Trophoblast cell (in vitro differentiated cells and primary cell): ENCODE measurements at regions not wholly inside any gene's neighbourhood (a gene's known extent, or its start where the extent isn't known, plus 50 kb on each side); places are given as distances from the start of the nearest gene placed in this dataset.

ENCODE experiments used
- DNase-seq, 2 donors: peaks; one replicate each; pipeline ENCODE4 v3.0.0-alpha.2; 2016
- H2AFZ ChIP-seq: 2 replicates; pipeline ENCODE4 v1.6.1; 2013; ENCODE audit warnings: low read length, moderate library complexity, mild to moderate bottlenecking; ENCODE audit not compliant: insufficient read depth, poor library complexity
- H2AK5ac ChIP-seq: 2 replicates; pipeline ENCODE4 v1.6.1; 2013; ENCODE audit warnings: mild to moderate bottlenecking, low read length
- H2BK120ac ChIP-seq: 2 replicates; pipeline ENCODE4 v1.6.1; 2013; ENCODE audit warnings: low read length, mild to moderate bottlenecking, moderate library complexity; ENCODE audit not compliant: insufficient read depth, poor library complexity
- H2BK12ac ChIP-seq: 2 replicates; pipeline ENCODE4 v1.6.1; 2013; ENCODE audit warnings: mild to moderate bottlenecking, low read length, moderate library complexity
- H2BK5ac ChIP-seq: 2 replicates; pipeline ENCODE4 v1.6.1; 2013; ENCODE audit warnings: low read length, low read depth, moderate library complexity, mild to moderate bottlenecking; ENCODE audit not compliant: poor library complexity
- H3K14ac ChIP-seq: 2 replicates; pipeline ENCODE4 v1.6.1; 2013; ENCODE audit warnings: mild to moderate bottlenecking, low read length
- H3K18ac ChIP-seq: 2 replicates; pipeline ENCODE4 v1.6.1; 2013; ENCODE audit warnings: mild to moderate bottlenecking, low read length
- H3K23ac ChIP-seq: 2 replicates; pipeline ENCODE4 v1.6.1; 2013; ENCODE audit warnings: low read length
- H3K27ac ChIP-seq: 2 replicates; pipeline ENCODE4 v1.5.1; 2013; ENCODE audit warnings: low read depth, mild to moderate bottlenecking, inconsistent platforms, low read length, moderate library complexity
- H3K27me3 ChIP-seq: 2 replicates; pipeline ENCODE4 v1.6.1; 2013; ENCODE audit warnings: inconsistent platforms, mild to moderate bottlenecking, low read length, moderate library complexity; ENCODE audit not compliant: insufficient read depth
- H3K36me3 ChIP-seq, 2 experiments: 1 replicate in 1 of 2; 2 replicates in 1 of 2; pipeline ENCODE4 v1.6.1; 2013; ENCODE audit warnings: low read length in 2 of 2, mild to moderate bottlenecking in 2 of 2, moderate library complexity in 1 of 2; ENCODE audit not compliant: insufficient read depth in 2 of 2, control insufficient read depth in 1 of 2
- H3K4ac ChIP-seq: 2 replicates; pipeline ENCODE4 v1.6.1; 2013; ENCODE audit warnings: low read depth, mild to moderate bottlenecking, low read length, moderate library complexity
- H3K4me1 ChIP-seq, 2 experiments: 1 replicate in 1 of 2; 2 replicates in 1 of 2; pipeline ENCODE4 v1.6.1; 2013; ENCODE audit warnings: low read length in 2 of 2, mild to moderate bottlenecking in 2 of 2, moderate library complexity in 1 of 2; ENCODE audit not compliant: insufficient read depth in 2 of 2, control insufficient read depth in 1 of 2
- H3K4me2 ChIP-seq: 2 replicates; pipeline ENCODE4 v1.6.1; 2013; ENCODE audit warnings: inconsistent platforms, mild to moderate bottlenecking, low read length, moderate library complexity
- H3K4me3 ChIP-seq: 2 replicates; pipeline ENCODE4 v1.5.1; 2013; ENCODE audit warnings: mild to moderate bottlenecking, low read depth, low read length, inconsistent platforms
- H3K79me1 ChIP-seq: one replicate; pipeline ENCODE4 v1.6.1; 2013; ENCODE audit warnings: low read length
- H3K79me2 ChIP-seq: 2 replicates; pipeline ENCODE4 v1.6.1; 2013; ENCODE audit warnings: low read length, mild to moderate bottlenecking; ENCODE audit not compliant: control insufficient read depth, insufficient read depth, poor library complexity
- H3K9ac ChIP-seq: 2 replicates; pipeline ENCODE4 v1.6.1; 2013; ENCODE audit warnings: mild to moderate bottlenecking, low read length
- H3K9me3 ChIP-seq: 2 replicates; pipeline ENCODE4 v1.6.1; 2013; ENCODE audit warnings: low read depth, mild to moderate bottlenecking, control low read depth, inconsistent platforms, low read length; ENCODE audit not compliant: insufficient read depth
- H4K12ac ChIP-seq: 2 replicates; pipeline ENCODE4 v1.6.1; 2013; ENCODE audit warnings: low read depth, mild to moderate bottlenecking, low read length, moderate library complexity
- H4K8ac ChIP-seq: 2 replicates; pipeline ENCODE4 v1.6.1; 2013; ENCODE audit warnings: low read depth, mild to moderate bottlenecking, low read length, moderate library complexity
- H4K91ac ChIP-seq: one replicate; pipeline ENCODE4 v1.6.1; 2013; ENCODE audit warnings: low read depth, mild to moderate bottlenecking, low read length, moderate library complexity
- WGBS: extraction: QIAGEN DNeasy Blood & Tissue Kit; methylation state at CpG from one replicate; pipeline ENCODE4 v1.1.7; 2013; ENCODE audit warnings: missing lambda C conversion rate; ENCODE audit not compliant: insufficient read length, insufficient coverage; ENCODE audit errors: extremely low coverage; 5-methylcytosine and 5-hydroxymethylcytosine counted together

GRCh38 chr6:165991341-165991740 is 176.3 kb downstream of the TBXT start:
- Histone ChIP-seq H3K9me3 (peaks cover 11% of the 10 kb centered on the region), H3K18ac (no peak overlapping the region), H3K36me3 (no peaks in the 10 kb centered on the region), H4K12ac (no peak overlapping the region), H3K79me2 (no peaks in the 10 kb centered on the region), H4K8ac (no peak overlapping the region), H3K14ac (no peak overlapping the region), H3K4ac (no peak overlapping the region), H3K27me3 (peaks cover 40% of the 10 kb centered on the region), H2AK5ac (no peak overlapping the region), H2BK12ac (no peak overlapping the region), H3K4me1 (peaks cover 0 to 4% of the 10 kb centered on the region in 2 experiments), H2BK120ac (no peak overlapping the region), H3K4me3 (no peak overlapping the region), H2BK5ac (no peak overlapping the region), H3K9ac (no peak overlapping the region), H3K79me1 (no peaks in the 10 kb centered on the region), H3K23ac (no peak overlapping the region), H3K4me2 (no peak overlapping the region), H3K27ac (no peak overlapping the region), H2AFZ (no peak overlapping the region), H4K91ac (no peak overlapping the region)
- DNase-seq = no peak
- WGBS = no CpG with 5 or more reads among the region's 14 CpGs

- Histone ChIP-seq H3K18ac (no peak overlapping the region), H4K12ac (no peak overlapping the region), H2AK5ac (no peak overlapping the region), H3K79me1 (no peaks in the 10 kb centered on the region), H2BK120ac (no peak overlapping the region), H3K4me2 (no peak overlapping the region), H3K9me3 (peaks cover 11% of the 10 kb centered on the region), H3K36me3 (no peaks in the 10 kb centered on the region), H4K91ac (no peak overlapping the region), H4K8ac (no peak overlapping the region), H2BK12ac (no peak overlapping the region), H3K9ac (no peak overlapping the region), H3K4me1 (peaks cover 0 to 4% of the 10 kb centered on the region in 2 experiments), H3K23ac (no peak overlapping the region), H3K79me2 (no peaks in the 10 kb centered on the region), H3K27ac (no peak overlapping the region), H3K27me3 (peaks cover 51% of the 10 kb centered on the region), H3K4me3 (no peak overlapping the region), H2AFZ (no peak overlapping the region), H3K14ac (no peak overlapping the region), H3K4ac (no peak overlapping the region), H2BK5ac (no peak overlapping the region)
- no CpG with 5 or more reads among the region's 2 CpGs for WGBS
- no peak for DNase-seq
These were observed 177.4 kb downstream of the TBXT start for GRCh38 chr6:165990216-165990615.

GRCh38 chr6:165988757-165989456 is 178.7 kb downstream of the TBXT start:
- H4K8ac ChIP-seq = no peak overlapping the region
- H3K4me1 ChIP-seq = peaks cover 0 to 4% of the 10 kb centered on the region in 2 experiments
- no peaks in the 10 kb centered on the region for H3K36me3 ChIP-seq
- DNase-seq = no peak
- H3K4me2 ChIP-seq = peak overlapping the region; percentile 56
- H3K79me1 ChIP-seq = no peaks in the 10 kb centered on the region
- peaks cover 55% of the 10 kb centered on the region for H3K27me3 ChIP-seq
- no peak overlapping the region for H2AFZ ChIP-seq
- no peak overlapping the region for H2BK12ac ChIP-seq
- H3K27ac ChIP-seq = no peak overlapping the region
- H3K9ac ChIP-seq = no peak overlapping the region
- H3K9me3 ChIP-seq = peaks cover 11% of the 10 kb centered on the region
- no peak overlapping the region for H2BK120ac ChIP-seq
- H4K12ac ChIP-seq = no peak overlapping the region
- no peak overlapping the region for H3K14ac ChIP-seq
- H3K18ac ChIP-seq = no peak overlapping the region
- H3K4ac ChIP-seq = no peak overlapping the region
- H4K91ac ChIP-seq = no peak overlapping the region
- H2AK5ac ChIP-seq = no peak overlapping the region
- no peak overlapping the region for H2BK5ac ChIP-seq
- H3K23ac ChIP-seq = no peak overlapping the region
- H3K79me2 ChIP-seq = no peaks in the 10 kb centered on the region
- H3K4me3 ChIP-seq = no peak overlapping the region
- WGBS = no CpG with 5 or more reads among the region's 43 CpGs

- no peak overlapping the region for H3K4me3 ChIP-seq
- peak overlapping the region; percentile 56 for H3K4me2 ChIP-seq
- peaks cover 11% of the 10 kb centered on the region for H3K9me3 ChIP-seq
- H3K79me1 ChIP-seq = no peaks in the 10 kb centered on the region
- no CpG with 5 or more reads among the region's 29 CpGs for WGBS
- no peak overlapping the region for H3K18ac ChIP-seq
- H2BK120ac ChIP-seq = no peak overlapping the region
- H2AFZ ChIP-seq = no peak overlapping the region
- H2AK5ac ChIP-seq = no peak overlapping the region
- no peak overlapping the region for H4K91ac ChIP-seq
- H3K79me2 ChIP-seq = no peaks in the 10 kb centered on the region
- H4K8ac ChIP-seq = no peak overlapping the region
- no peaks in the 10 kb centered on the region for H3K36me3 ChIP-seq
- H2BK5ac ChIP-seq = no peak overlapping the region
- no peak overlapping the region for H3K27ac ChIP-seq
- no peak overlapping the region for H3K23ac ChIP-seq
- no peak overlapping the region for H4K12ac ChIP-seq
- H3K14ac ChIP-seq = no peak overlapping the region
- no peak overlapping the region for H3K4ac ChIP-seq
- DNase-seq = no peak
- H3K4me1 ChIP-seq = peaks cover 0 to 4% of the 10 kb centered on the region in 2 experiments
- H2BK12ac ChIP-seq = no peak overlapping the region
- H3K9ac ChIP-seq = no peak overlapping the region
- H3K27me3 ChIP-seq = peaks cover 55% of the 10 kb centered on the region
These were observed 179.3 kb downstream of the TBXT start for GRCh38 chr6:165988302-165988756.
